GM19035 (cell line): ENCODE measurements at regions not wholly inside any gene's neighbourhood (a gene's known extent, or its start where the extent isn't known, plus 50 kb on each side); places are given as distances from the start of the nearest gene placed in this dataset.

Experiments used
- ATAC-seq: cut with Tn5 transposase; IDR thresholded peaks from one replicate; pipeline ENCODE4 v1.9.1; 2021; ENCODE audit not compliant: unreplicated experiment

DNA sequence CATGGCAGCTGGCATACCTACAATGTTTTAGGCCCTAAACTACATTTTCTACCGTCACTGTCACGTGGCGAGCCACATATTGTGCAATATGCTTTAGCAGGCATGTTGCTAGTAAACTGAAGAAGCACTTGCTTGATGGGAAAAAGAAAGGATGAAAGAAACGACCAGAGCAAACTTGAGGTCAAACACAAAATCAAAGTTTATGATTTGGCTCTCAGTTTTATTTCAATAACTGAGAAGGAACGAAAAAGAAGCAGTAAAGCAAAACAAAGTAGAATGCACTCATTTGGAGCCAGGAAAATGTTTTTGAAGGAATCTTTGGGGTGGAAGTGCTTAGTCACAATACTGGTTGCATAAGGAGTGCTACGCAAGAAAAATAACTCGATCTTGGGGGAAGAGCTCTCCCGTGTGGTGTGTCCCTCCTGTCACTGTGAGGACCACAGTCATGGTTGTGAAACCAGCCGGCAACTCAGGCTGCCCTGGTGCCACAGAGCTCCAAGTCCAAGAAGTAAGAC, 349.8 kb downstream of the RBM43 start:
- no peak for ATAC-seq

DNA sequence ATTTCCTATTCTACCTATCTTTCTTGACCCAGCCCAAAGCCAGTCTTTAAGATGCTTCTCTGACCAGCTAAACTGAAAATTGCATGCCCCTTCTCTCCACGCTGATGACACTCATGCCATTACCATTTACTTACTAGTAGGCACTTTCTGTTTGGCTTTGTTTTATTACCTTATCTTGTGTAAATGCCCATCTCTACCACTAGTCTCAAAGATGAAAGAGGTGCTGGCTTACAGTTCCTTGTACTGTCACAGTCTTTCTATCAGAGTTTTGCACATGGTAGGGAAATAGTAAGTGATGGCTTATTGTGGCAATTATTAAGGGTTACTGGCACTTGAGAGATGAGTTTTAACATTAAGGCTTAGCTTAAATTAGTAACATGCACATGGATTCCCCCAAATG, 352.1 kb downstream of the RBM43 start:
- ATAC-seq, result no peak

DNA sequence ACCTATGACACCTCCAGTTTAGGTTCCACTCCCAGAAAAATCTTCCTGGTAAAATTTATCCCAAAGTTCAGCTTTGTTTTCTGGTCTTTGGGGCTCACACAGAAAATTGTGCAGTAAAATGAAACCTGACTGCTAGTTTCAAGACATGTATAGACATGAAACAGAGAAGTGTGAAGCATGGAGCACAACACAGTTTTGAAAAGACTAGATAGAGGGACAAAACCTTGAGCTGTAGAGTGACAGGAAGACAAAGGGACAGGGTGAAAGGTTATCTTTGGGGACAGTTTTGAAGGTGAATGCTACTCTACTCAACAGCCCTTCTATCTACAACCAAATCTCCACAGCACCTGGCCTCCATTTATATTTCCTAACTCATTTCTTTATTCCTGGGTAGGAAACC, 352.6 kb downstream of the RBM43 start:
- no peak for ATAC-seq

DNA sequence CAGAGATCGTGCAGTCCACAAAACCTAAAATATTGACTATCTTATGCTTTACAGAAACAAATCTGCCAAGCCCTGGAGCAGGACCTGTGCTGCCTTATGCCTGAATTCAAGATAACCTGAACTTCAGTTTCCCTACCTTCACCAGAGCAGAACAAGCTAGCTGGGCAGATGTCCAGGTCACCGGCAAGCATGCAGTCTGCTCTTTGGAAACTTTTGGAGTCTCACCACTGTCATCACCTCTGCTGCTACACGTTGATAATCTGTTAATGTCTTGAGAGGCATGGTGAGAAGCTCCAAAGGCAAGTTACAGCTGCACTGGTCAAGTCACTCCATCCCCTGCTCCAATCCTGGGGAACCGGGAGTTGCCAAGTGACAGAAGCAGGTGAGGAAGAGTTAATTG, 354.2 kb downstream of the RBM43 start:
- ATAC-seq, result no peak

DNA sequence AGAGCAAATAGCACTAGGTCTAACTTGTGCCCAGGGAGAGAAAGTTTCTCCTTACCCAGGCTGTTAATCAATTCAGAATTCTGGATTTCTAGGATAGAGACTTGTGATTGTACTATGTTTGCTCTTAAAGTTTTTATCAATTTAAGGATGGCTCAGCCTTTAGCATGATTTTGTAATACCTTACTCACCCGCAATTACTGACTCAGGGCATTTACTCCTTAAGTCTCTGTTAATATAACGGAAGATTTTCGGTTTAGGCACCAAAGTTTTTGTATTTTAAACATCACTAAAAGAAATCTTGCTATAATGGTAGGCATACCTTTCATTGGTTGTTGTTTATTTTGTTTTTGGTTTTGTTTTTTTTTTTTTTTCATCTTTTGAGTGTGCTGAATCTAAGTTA, 358.2 kb downstream of the RBM43 start:
- no peak for ATAC-seq

DNA sequence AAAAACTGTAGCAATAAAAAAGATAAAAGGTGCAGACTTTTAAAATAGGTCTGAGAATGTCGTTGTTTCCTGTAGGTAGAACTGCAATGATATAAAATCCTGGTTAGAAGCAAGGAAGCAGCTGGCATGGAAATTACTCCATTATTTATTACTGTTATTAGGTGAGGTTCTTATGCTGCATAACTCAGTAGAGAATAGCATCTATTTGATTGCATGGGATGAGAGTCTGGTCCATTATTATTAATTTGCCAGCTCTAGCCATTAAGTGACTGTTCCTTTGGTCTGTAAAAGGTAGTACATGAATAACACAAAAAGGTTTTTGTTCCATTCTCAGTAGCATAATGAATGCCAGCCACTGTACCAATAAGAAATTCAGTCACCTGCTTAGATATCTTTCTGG, 358.6 kb downstream of the RBM43 start:
- no peak for ATAC-seq

DNA sequence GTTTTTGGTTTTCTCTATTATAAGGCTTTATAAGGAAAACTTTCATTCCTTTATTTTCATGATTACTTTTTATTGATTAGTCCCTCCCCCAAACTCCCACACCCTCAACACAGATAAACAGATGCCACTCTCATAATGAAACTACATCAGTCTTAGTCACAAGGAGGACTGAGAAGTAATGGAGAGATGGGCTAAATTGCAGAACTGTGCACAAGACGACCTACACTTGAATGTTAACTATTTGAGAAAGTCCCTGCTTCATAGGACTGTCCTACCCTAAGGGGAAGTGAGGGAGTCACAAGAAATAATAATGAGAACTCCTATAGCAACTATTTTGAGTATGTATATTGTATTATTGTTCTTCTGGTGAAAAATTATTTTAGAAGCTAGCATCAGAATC, 360.8 kb downstream of the RBM43 start:
- ATAC-seq, result no peak

DNA sequence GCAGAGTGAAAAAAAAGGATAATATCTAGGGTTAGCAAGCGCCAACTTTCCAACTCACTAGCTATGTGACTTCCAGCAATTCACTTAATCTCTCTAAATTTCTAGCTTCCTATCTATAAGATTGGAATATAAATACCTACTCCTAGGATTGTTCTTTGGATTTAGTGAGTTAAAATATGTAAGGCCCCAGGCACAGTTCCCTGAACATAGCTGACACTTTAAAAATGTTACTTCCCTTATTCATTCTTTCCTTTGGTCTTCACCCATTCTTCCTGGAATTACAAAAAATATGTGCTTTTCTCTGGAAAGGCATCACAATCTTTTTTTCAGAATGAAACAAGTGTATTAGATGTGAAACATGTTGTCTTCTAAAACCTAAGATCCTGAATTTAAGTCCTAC, 365.7 kb downstream of the RBM43 start:
- no peak for ATAC-seq

DNA sequence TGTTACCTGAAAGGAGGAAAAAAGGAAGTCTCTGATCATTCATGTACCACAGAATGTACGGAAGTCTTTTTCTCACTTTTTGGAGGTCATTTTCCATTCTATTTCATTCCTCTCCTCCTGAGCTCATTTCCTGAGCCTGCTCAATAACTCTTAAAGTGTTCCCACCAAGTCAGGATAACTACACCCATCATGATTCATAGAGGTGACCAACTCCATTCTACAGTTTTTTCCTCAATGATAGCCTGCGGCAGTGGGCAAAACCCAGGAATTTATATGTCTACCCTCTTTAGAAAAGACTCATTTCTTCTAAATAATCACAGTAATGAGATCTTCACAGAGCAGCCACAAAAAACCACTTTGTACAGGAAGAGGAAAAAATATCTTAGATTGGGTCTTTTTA, 372.5 kb downstream of the RBM43 start:
- ATAC-seq, result no peak

DNA sequence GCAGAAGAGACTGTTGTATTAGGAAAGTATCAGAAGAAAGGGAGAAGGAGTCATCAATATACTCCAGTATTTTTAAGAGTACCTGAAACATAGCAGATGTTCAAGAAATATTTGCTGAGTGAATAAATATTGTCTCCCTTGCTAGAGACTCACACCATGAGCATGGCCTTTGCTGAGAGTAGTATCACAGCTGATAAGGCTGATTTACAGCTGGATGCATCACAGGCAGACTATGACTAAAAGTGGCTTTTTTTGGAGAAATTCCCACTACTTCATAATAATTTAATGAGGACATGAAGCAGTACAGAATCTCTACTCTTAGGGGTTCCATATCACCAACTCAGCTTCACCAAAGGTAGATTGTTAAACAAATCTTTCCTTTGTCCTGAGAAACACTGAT, 373.3 kb downstream of the RBM43 start:
- ATAC-seq, result no peak

DNA sequence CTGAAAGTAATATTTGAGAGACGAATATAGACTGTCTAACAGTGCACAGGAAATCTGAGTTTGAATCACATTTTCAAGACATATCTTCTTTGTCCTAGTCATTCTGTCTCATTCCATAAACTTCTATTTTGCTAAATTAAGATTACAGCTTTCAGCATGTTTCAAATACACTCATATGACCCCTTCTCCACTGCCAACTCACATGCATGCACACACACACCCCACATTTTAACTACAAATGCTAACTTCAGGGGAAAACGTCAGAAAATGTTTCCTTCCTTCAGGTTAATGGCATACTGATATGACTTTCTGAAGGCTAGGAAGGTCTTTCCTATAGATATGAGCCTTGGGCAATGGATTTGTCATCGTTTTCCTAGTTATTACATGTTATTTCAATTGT, 373.7 kb downstream of the RBM43 start:
- no peak for ATAC-seq

DNA sequence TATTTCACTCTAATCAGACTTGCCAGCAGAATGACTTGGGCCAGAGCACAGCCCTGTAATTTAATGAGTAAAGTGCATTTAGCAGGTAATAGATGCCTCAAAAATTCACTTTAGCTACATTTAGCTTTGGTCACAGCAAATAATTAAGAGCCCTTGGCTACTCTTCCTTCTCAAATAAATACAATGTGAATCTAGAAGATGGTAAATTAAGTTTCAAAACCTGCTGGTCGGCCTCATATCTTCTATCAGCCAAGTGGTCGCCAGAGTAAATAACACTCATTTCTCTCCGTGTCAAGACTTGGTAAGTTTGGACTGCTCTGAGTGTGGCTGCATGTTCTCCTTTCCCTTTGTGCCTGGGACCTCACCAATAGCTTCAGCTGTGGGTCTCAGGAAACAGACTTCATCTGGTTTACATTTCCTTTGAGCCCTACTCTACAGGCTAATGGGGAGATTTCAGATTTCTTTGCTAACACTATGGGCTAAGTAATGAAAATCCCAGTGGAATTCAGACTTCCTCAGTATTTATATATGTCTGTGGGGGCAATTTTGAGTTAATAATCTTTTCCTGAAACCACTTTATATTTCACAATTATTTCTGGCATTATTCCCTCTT, 375.8 kb downstream of the RBM43 start:
- no peak for ATAC-seq

DNA sequence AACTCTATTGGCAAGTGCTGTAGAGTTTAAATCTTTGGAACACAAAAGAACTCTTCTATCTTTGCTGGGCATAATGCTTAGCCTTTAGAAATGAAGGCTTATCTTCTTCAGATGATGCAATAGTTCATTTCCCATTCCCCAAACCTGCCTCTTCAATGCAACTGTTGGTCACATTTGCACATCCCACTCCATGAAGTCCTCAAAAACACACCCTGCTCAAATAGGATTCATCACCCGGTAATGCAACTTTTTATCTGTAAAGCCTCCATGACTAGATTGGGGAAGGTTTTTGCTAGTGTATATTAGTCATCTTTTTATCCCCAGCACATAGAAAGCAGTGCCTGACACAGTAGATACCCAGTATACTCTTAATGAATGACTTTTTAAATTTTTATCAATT, 376.4 kb downstream of the RBM43 start:
- ATAC-seq, result no peak

DNA sequence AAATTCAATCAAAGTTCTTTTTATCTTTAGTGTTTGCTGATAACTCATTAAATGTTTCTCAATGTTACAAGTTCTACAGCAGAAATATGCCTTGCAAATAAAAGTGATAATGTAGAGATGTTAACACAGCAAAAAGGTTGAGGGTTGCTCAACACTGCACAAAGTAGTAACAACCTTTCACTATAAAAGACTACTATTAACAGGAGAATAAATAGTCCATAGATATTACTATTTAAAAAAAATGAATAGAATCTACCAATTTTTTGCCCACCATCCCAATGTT, 378.1 kb downstream of the RBM43 start:
- ATAC-seq, result no peak

DNA sequence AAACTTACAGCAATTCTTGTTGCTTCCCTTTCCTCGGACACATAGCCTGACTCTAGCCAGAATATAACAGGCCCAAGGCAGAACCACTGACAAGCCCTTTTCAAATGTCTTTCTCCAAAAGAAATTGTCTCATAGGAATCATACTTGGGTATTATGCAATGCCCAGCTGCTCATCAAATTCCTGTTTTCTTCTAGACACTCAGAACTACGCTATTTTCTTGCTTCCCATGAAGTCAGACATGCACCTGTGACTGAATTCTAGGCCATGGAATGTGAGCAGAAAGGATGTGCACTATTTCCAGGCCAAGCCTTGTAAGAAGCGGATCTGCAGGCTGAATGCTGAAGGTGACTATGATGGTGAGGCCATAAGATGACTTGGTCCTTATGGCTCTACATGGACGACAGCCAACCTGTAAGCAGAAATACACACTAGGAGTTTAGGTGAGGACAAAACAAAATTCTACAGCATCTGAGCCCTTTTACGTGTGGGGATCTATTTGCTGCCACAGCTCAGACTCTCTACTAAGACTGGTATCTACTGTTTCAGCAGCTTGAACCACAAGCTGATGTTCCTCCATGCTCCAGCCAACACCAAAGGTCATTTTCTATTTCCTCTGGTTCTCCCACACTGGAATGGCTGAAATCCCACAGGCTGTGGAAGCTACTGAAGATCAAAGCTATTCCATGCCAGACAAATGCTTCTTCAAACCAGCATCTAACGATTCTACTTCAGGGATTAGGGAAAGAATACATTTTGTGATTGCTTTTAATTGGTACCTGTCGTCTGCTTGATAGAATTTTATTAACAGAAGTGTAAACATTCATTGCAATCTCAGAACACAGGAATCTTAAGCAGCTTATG, 378.7 kb downstream of the RBM43 start:
- no peak for ATAC-seq

DNA sequence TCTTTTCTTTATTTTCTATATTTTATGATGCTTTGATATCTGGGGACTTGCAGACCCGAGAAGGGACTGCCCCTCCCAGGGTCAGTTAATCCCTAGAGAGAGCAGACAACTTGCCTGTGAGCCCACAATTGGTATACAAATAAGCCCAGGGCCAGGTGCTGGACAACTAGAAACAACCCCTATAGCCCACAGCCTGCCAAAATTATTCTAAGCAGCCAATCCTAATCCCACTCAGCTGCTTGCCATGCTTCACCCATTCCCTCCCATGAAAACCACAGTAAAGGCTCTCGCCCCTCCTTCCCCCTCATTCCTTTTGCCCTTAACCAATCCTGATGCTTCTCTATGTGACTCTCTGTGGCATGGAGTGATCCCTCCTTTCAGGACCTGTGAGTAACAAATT, 380.7 kb downstream of the RBM43 start:
- no peak for ATAC-seq

DNA sequence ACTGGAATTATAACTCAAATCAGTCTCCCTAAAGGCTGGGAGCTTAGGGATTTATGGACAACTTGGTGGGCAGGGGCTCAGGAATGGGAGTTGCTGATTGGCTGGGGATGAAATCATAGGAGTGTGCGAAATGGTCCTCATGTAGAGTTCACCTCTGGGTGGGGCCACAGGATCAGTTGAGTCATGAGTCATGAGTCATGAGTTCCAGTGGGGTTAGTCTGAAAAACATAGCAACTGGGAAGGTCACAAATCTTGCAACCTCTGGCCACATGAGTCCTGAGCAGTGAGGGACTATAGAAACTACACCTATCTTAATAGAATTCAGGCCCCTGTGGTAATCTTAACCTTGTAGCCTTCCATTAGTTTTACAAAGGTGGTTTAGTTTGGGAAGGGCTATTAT, 383.3 kb downstream of the RBM43 start:
- no peak for ATAC-seq

DNA sequence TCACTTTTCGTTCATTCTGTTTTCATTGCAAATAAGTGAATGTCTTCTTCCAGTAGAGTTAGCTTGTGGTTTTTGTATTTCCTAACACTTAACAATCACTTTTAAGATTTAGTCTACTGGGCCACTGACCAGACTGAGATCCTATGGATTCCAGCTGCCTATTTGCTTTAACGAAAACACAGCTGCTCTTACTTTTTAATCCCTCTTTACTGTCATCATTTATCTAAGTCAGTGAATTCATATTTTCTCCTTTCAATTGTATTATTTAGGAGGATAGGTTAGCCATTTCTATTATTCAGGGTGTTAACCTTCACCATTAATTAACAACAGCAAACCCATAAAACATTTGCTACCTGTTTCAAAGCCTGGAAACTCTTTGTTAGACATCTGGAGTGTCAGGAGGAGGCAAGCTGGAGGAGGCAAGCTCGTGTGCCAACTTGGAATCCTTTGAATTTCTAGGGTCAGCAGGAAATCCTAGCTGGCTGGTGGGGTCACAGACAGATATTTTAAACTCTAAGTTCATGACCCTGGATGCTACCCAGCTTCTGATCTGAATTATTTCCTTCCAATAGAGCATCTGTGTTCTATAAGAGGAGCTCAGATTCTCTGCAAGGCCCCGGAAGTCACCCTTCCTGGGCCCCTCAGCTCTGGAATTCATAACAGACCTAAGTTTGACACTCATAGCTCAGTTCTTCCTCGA, 385.3 kb downstream of the RBM43 start:
- ATAC-seq, result no peak

DNA sequence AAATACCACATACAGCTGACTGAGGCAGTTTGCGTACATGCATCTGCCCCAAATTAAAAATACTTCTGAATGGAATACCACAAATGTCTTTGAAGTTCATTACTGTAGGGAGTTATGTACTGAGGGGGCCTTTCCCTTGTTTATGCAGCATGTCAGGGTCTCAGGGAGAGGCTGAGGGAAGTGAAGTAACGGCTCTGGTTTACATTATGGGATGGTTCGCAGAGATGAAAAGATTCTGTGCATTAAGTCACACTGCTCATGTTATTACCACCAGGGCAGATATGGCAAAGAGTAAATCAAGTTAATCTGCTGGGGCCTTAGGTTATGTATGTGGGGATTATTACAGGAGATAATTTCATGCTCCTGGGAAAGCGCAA, 385.9 kb upstream of the RND3 start:
- no peak for ATAC-seq

DNA sequence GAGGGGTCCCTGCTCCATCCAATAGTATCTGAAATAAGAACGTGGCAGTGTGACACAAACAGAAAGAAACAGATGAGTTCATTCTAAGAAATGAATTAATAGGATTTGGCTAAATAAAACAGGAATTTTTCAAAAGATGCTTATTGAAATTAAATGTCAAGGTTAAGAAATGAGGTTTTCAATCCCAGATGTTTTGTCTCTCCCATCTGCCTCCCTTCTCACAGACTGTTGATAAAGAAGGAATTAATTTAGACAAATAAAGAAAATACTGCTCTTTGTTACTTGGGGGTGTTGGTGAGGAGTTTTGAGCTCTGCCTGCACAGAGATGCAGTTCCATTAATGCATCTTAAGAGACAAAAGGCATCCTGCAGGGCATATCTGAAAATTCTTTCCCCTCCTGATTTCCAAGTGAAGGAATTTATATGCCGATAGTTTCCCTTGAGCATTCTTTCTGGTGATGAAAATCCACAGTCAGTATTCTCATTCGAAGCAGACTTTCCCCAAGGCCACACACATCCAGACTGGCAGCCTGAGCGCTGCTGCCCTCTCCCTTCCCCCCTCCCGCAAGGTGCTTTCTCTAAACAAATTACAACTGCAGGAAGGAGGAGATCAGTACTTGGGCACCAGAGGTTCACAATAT, 385.4 kb upstream of the RND3 start:
- no peak for ATAC-seq

DNA sequence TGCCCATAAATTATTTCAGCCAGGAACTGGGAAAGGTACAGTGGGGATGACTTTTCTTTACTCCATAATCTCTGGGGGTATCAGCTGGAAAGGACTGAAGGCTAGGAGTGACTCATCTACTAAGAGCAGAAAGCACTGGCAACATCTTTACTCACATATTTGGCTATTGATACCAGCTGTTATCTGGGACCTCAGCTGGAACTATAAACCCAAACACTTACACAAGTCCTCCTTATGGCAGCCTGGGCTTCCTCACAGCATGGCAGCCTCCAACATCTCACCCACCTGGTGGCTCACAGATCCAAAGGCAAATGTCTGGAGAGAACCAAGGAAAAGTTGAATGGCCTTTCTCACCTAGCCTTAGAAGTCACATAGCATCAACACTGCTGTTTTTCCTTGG, 379.0 kb upstream of the RND3 start:
- ATAC-seq, result no peak

DNA sequence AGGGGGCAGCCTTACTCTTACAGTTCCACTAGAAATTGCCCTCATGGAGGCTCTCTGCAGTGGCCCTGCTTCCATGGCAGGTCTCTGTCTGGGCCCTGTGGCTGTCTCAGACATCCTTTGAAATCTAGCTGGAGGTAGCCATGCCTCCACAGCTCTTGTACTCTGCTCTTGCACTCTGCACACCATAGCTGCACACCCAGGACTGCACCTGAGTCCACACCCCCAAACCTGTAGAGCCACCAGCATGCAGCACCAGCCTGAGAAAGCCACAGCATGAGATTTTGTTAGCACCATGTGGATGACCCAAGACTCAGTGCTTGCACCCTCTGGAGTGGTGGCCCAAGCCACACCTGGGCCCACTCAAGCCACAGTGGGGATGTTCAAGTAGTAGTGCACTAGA, 376.2 kb upstream of the RND3 start:
- ATAC-seq, result no peak
